Neural progenitor cell (in vitro differentiated cells): ENCODE measurements at regions not wholly inside any gene's neighbourhood (a gene's known extent, or its start where the extent isn't known, plus 50 kb on each side); places are given as distances from the start of the nearest gene placed in this dataset.

Source experiments
- DNase-seq: peaks from one replicate; pipeline ENCODE4 v3.0.0-alpha.2; 2016; ENCODE audit warnings: low spot score
- H2AFZ ChIP-seq: fragments of 200-600 bp; sonication (generic); replicated peaks from 2 replicates; pipeline ENCODE4 v1.6.1; 2016; ENCODE audit warnings: antibody characterized with exemption
- H3F3A ChIP-seq: fragments of 200-600 bp; sonication (generic); 2 replicates; pipeline ENCODE4 v1.6.1; 2016; ENCODE audit warnings: antibody characterized with exemption, low read depth
- H3K27ac ChIP-seq: fragments of 200-600 bp; sonication (generic); 2 replicates; pipeline ENCODE4 v1.5.1; 2016; ENCODE audit warnings: mild to moderate bottlenecking
- H3K27me3 ChIP-seq: fragments of 200-600 bp; sonication (generic); 2 replicates; pipeline ENCODE4 v1.6.1; 2016; ENCODE audit warnings: mild to moderate bottlenecking, moderate library complexity
- H3K36me3 ChIP-seq: fragments of 200-600 bp; sonication (generic); 2 replicates; pipeline ENCODE4 v1.5.1; 2016
- H3K4me1 ChIP-seq: fragments of 200-600 bp; sonication (generic); 2 replicates; pipeline ENCODE4 v1.6.1; 2016; ENCODE audit warnings: mixed run types
- H3K4me2 ChIP-seq: fragments of 200-600 bp; sonication (generic); 2 replicates; pipeline ENCODE4 v1.6.1; 2016
- H3K4me3 ChIP-seq: fragments of 200-600 bp; sonication (generic); 2 replicates; pipeline ENCODE4 v1.5.1; 2016
- H3K79me2 ChIP-seq: fragments of 200-600 bp; sonication (generic); 2 replicates; pipeline ENCODE4 v1.6.1; 2016; ENCODE audit warnings: low read depth
- H3K9ac ChIP-seq: fragments of 200-600 bp; sonication (generic); 2 replicates; pipeline ENCODE4 v1.6.1; 2016
- H3K9me3 ChIP-seq: fragments of 200-600 bp; sonication (generic); 2 replicates; pipeline ENCODE4 v1.5.1; 2016; ENCODE audit warnings: low read depth
- H4K20me1 ChIP-seq: fragments of 200-600 bp; sonication (generic); 2 replicates; pipeline ENCODE4 v1.6.1; 2016; ENCODE audit warnings: low read depth
- H3K27ac Mint-ChIP-seq: 3 replicates; pipeline ENCODE4 v1.8.0; 2021; ENCODE audit warnings: mixed read lengths
- H3K27me3 Mint-ChIP-seq: 2 replicates; pipeline ENCODE4 v1.8.0; 2022; ENCODE audit warnings: low read depth, mild to moderate bottlenecking, inconsistent platforms, moderate library complexity, mixed read lengths; ENCODE audit not compliant: insufficient read depth
- H3K36me3 Mint-ChIP-seq: 3 replicates; pipeline ENCODE4 v1.8.0; 2021; ENCODE audit warnings: mixed read lengths
- H3K4me1 Mint-ChIP-seq: 3 replicates; pipeline ENCODE4 v1.8.0; 2021; ENCODE audit warnings: mixed read lengths
- H3K4me3 Mint-ChIP-seq: 3 replicates; pipeline ENCODE4 v1.8.0; 2021; ENCODE audit warnings: mild to moderate bottlenecking, moderate library complexity, mixed read lengths
- H3K9me3 Mint-ChIP-seq: 3 replicates; pipeline ENCODE4 v1.8.0; 2020; ENCODE audit warnings: mixed read lengths
- EZH2 ChIP-seq: fragments of 200-600 bp; sonication (generic); IDR thresholded peaks from 2 replicates; pipeline ENCODE4 v1.6.1; 2017; ENCODE audit warnings: antibody characterized with exemption, mild to moderate bottlenecking, moderate library complexity
- EZH2phosphoT487 ChIP-seq: fragments of 200-600 bp; sonication (generic); IDR thresholded peaks from 2 replicates; pipeline ENCODE4 v1.6.1; 2017; ENCODE audit warnings: antibody characterized with exemption
- TF ChIP-seq, protein P1 (sequence below): fragments of 200-600 bp; sonication (generic); IDR thresholded peaks from 2 replicates; pipeline ENCODE4 v1.5.1; 2017; ENCODE audit warnings: antibody characterized with exemption, mild to moderate bottlenecking

DNA sequence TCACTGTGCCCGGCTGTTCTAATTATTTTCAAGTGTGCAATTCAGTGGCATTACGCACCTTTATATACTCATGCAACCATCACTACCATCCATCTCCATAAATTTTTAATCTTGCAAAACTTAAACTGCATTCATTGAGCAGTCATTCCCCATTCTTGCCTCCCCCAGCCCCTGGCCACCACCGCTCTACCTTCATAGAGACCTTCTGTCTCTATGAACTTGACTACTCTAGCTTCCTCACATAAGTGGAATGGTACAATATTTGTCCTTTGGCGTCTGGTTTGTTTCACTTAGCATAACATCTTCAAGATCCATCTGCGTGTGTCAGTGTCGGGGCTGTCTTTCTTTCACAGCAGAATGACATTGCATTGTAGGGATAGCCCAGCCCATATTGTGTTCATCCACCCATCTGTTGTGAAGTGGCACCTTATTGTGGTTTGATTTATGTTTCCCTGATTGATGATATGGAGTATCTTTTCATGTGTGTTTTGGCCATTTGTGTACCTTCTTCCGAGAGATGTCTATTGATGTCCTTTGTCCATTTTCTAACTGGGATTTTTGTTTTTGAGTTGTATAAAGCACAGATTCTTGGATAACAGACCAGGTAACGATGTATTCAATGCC lies 64.8 kb upstream of the FLT1 start:
- Mint-ChIP-seq H3K4me3 (no peak overlapping the region), H3K27me3 (peaks cover 4% of the 10 kb centered on the region), H3K36me3 (no peaks in the 10 kb centered on the region), H3K9me3 (no peaks in the 10 kb centered on the region), H3K4me1 (no peaks in the 10 kb centered on the region), H3K27ac (no peak overlapping the region)
- no peaks in the 10 kb centered on the region for H4K20me1 ChIP-seq
- H3K79me2 ChIP-seq: no peaks in the 10 kb centered on the region
- H3K27me3 ChIP-seq: no peaks in the 10 kb centered on the region
- TF ChIP-seq EZH2 (no peak), EZH2phosphoT487 (no peak)
- TF ChIP-seq, protein P1, sequence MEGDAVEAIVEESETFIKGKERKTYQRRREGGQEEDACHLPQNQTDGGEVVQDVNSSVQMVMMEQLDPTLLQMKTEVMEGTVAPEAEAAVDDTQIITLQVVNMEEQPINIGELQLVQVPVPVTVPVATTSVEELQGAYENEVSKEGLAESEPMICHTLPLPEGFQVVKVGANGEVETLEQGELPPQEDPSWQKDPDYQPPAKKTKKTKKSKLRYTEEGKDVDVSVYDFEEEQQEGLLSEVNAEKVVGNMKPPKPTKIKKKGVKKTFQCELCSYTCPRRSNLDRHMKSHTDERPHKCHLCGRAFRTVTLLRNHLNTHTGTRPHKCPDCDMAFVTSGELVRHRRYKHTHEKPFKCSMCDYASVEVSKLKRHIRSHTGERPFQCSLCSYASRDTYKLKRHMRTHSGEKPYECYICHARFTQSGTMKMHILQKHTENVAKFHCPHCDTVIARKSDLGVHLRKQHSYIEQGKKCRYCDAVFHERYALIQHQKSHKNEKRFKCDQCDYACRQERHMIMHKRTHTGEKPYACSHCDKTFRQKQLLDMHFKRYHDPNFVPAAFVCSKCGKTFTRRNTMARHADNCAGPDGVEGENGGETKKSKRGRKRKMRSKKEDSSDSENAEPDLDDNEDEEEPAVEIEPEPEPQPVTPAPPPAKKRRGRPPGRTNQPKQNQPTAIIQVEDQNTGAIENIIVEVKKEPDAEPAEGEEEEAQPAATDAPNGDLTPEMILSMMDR: no peak
- H3K27ac ChIP-seq: no peak overlapping the region
- no peak overlapping the region for H3K4me2 ChIP-seq
- H2AFZ ChIP-seq: no peak overlapping the region
- H3K9ac ChIP-seq: no peak overlapping the region
- no peak for DNase-seq
- no peak overlapping the region for H3K4me3 ChIP-seq
- no peaks in the 10 kb centered on the region for H3K9me3 ChIP-seq
- no peaks in the 10 kb centered on the region for H3F3A ChIP-seq
- no peaks in the 10 kb centered on the region for H3K36me3 ChIP-seq
- H3K4me1 ChIP-seq: peaks cover 4% of the 10 kb centered on the region

DNA sequence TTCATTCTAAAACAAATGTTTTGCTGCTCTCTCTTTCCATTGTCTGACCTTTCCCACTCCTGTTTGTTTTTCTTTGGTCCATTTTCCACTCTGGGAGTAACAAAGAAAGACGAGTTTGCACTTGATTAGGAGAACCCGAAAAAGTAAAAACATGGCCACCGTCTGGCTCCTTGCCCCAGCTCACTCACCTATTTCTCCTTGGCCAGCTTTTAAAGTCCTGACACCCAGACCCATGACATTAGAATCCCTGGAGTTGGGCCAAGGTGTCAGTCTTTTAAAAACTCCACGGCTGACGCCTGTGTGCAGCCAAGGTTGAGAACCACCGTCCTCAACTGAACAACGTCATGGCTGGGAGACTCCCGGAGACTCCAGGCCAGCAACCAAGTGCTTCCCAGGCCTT lies 63.6 kb upstream of the FLT1 start:
- H3K27ac ChIP-seq: no peak overlapping the region
- no peak overlapping the region for H3K4me2 ChIP-seq
- H2AFZ ChIP-seq: peak overlapping the region; percentile 73
- no peaks in the 10 kb centered on the region for H3K36me3 ChIP-seq
- H3K36me3 Mint-ChIP-seq: no peaks in the 10 kb centered on the region
- no peaks in the 10 kb centered on the region for H3K9me3 ChIP-seq
- H3K4me3 Mint-ChIP-seq: no peak overlapping the region
- H3K4me3 ChIP-seq: no peak overlapping the region
- H3K9ac ChIP-seq: no peak overlapping the region
- H3K4me1 ChIP-seq: peaks cover 4% of the 10 kb centered on the region
- peaks cover 4% of the 10 kb centered on the region for H3K27me3 Mint-ChIP-seq
- no peak for TF ChIP-seq EZH2
- no peaks in the 10 kb centered on the region for H3K4me1 Mint-ChIP-seq
- no peak for DNase-seq
- no peaks in the 10 kb centered on the region for H4K20me1 ChIP-seq
- no peaks in the 10 kb centered on the region for H3K9me3 Mint-ChIP-seq
- no peaks in the 10 kb centered on the region for H3K27me3 ChIP-seq
- no peaks in the 10 kb centered on the region for H3K79me2 ChIP-seq
- no peaks in the 10 kb centered on the region for H3F3A ChIP-seq
- H3K27ac Mint-ChIP-seq: no peak overlapping the region

DNA sequence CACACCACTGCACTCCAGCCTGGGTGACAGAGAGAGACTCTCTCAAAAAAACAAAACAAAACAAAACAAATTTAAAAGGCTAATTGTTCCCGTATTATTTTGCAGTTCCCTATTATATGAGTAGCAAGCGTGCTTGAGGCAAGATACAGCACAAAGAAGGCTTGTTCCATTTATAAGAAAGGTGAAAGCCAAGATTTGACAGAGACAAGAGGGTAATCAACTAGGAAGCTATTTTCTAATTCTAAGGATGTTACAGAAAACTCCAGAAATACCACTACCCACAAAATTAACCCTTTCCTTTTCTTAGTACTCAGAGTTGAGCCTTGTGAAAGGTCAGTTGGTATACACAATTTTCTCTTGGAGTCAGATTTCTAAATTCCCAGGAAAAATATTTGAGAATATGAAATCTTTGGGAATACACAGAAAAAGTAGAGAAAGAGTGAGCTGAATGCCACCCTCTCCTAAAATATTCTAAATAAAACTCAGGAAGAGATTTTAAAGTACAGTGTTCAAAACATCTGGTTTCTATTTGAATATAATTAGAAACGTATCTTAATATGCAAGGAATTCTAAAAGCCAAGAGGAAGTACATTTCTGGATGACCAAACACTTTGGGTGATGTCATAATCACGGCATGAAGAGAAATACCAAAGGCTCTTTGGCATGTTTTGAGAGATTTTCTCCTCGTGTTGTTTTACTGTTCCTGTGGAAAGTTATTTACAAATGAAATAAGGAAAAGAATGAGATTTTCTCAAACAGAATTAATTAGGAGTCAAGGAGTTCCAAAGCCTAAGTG lies 63.0 kb upstream of the FLT1 start:
- no peak overlapping the region for H3K4me3 Mint-ChIP-seq
- H3K4me2 ChIP-seq: no peak overlapping the region
- H3K9me3 ChIP-seq: no peaks in the 10 kb centered on the region
- H3K27ac ChIP-seq: no peak overlapping the region
- no peaks in the 10 kb centered on the region for H3K4me1 Mint-ChIP-seq
- H3K4me3 ChIP-seq: no peak overlapping the region
- H3K9me3 Mint-ChIP-seq: no peaks in the 10 kb centered on the region
- H3K27ac Mint-ChIP-seq: no peak overlapping the region
- no peaks in the 10 kb centered on the region for H3F3A ChIP-seq
- no peak for DNase-seq
- H3K36me3 Mint-ChIP-seq: no peaks in the 10 kb centered on the region
- peak overlapping the region; percentile 73 for H2AFZ ChIP-seq
- TF ChIP-seq, protein P1: no peak
- TF ChIP-seq EZH2: no peak
- TF ChIP-seq EZH2phosphoT487: no peak
- no peaks in the 10 kb centered on the region for H3K36me3 ChIP-seq
- H3K4me1 ChIP-seq: peaks cover 4% of the 10 kb centered on the region
- no peak overlapping the region for H3K9ac ChIP-seq
- peaks cover 4% of the 10 kb centered on the region for H3K27me3 Mint-ChIP-seq
- H3K27me3 ChIP-seq: no peaks in the 10 kb centered on the region
- no peaks in the 10 kb centered on the region for H4K20me1 ChIP-seq
- H3K79me2 ChIP-seq: no peaks in the 10 kb centered on the region

DNA sequence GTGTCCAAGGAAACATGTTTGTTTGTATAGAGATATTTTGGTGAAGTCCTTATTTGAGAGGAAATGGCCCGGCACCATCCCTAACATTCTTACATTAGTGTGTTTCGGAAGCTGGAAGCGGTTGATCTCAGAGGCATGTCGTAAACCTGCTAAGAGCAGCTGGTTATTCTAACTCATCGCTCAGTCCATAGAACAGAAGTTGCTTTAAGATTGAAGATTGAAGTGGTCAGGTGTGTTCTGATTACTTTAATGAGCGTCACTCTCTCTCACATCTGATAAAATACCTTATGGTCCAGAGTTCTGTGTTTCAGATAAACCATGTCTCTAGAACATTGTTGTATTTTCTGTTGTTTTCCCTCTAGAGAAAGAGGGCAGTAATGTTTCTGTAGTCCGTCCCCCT lies 60.2 kb upstream of the FLT1 start:
- H2AFZ ChIP-seq: no peak overlapping the region
- no peak overlapping the region for H3K4me3 ChIP-seq
- Mint-ChIP-seq H3K27me3 (no peaks in the 10 kb centered on the region), H3K4me1 (no peaks in the 10 kb centered on the region), H3K36me3 (no peaks in the 10 kb centered on the region), H3K27ac (no peak overlapping the region), H3K4me3 (no peak overlapping the region), H3K9me3 (no peaks in the 10 kb centered on the region)
- no peak for DNase-seq
- H3F3A ChIP-seq: no peaks in the 10 kb centered on the region
- H3K4me1 ChIP-seq: peaks cover 4% of the 10 kb centered on the region
- H3K79me2 ChIP-seq: no peaks in the 10 kb centered on the region
- no peaks in the 10 kb centered on the region for H3K27me3 ChIP-seq
- H4K20me1 ChIP-seq: no peaks in the 10 kb centered on the region
- H3K9me3 ChIP-seq: no peaks in the 10 kb centered on the region
- H3K9ac ChIP-seq: no peak overlapping the region
- H3K4me2 ChIP-seq: no peak overlapping the region
- TF ChIP-seq, protein P1: no peak
- TF ChIP-seq EZH2: no peak
- no peak for TF ChIP-seq EZH2phosphoT487
- no peak overlapping the region for H3K27ac ChIP-seq
- H3K36me3 ChIP-seq: no peaks in the 10 kb centered on the region
